HCT116 (cell line): ENCODE measurements at regions not wholly inside any gene's neighbourhood (a gene's known extent, or its start where the extent isn't known, plus 50 kb on each side); places are given as distances from the start of the nearest gene placed in this dataset.

Experiments used
- ATAC-seq: fragments of 200-7000 bp; cut with Tn5 transposase; 2 replicates; pipeline ENCODE4 v1.9.1; 2020; ENCODE audit warnings: mild to moderate bottlenecking, moderate library complexity
- BruUV-seq: library from RNA; stranded (reverse); fragments of 400-500 nt; replicated peaks from 2 replicates; lab custom pipeline; 2021; lab: Mats Ljungman, UMichigan
- CTCF ChIA-PET: fragments of 300-600 bp; sonication (Branson Sonifier 250); formaldehyde crosslinking; loops from one replicate; lab custom pipeline; 2021; ENCODE audit warnings: antibody characterized with exemption; lab: Charles Lee
- POLR2A ChIA-PET: fragments of 300-600, 350-600 bp; sonication (Branson Sonifier 250); formaldehyde crosslinking; loops from one replicate; lab custom pipeline; 2021; ENCODE audit warnings: antibody characterized with exemption; lab: Charles Lee
- RAD21 ChIA-PET, 2 experiments: fragments of 300-600 bp; sonication (Branson Sonifier 250); formaldehyde crosslinking; loops; one replicate each; lab custom pipeline; 2023; ENCODE audit warnings: low total read pairs in 2 of 2; ENCODE audit not compliant: uncharacterized antibody in 2 of 2, unreplicated experiment in 2 of 2, low non-redundant PET in 1 of 2; lab: Charles Lee
- DNase-seq: peaks from one replicate; pipeline ENCODE4 v3.0.0-alpha.2; 2010; ENCODE audit warnings: low read depth, low spot score
- H2AFZ ChIP-seq: fragments of 200-600 bp; shearing (Covaris generic), sonication (generic); 2 replicates; pipeline ENCODE4 v1.6.1; 2017; ENCODE audit warnings: low read depth, mixed run types, mixed read lengths, antibody characterized with exemption, low read length; ENCODE audit not compliant: poor library complexity, severe bottlenecking
- H3K27ac ChIP-seq: 2 replicates; pipeline ENCODE4 v1.5.1; 2012; ENCODE audit warnings: low read depth, low read length
- H3K27me3 ChIP-seq: fragments of 200-600 bp; sonication (generic); 2 replicates; pipeline ENCODE4 v1.6.1; 2016; ENCODE audit warnings: mixed run types, low read length, mixed read lengths; ENCODE audit not compliant: insufficient read depth
- H3K36me3 ChIP-seq, 2 experiments: fragments of 200-500 bp in 1 of 2; fragments of 200-600 bp in 1 of 2; sonication (Bioruptor generic) in 1 of 2; sonication (generic) in 1 of 2; 2 replicates each; pipeline versions ENCODE4 v1.5.1 to v1.6.1; 2014 to 2016; ENCODE audit warnings: low read length in 2 of 2, inconsistent platforms in 1 of 2, mixed read lengths in 1 of 2, mixed run types in 1 of 2; ENCODE audit not compliant: insufficient read depth in 2 of 2, control insufficient read depth in 1 of 2
- H3K4me1 ChIP-seq, 2 experiments: fragments of 200-600 bp in 1 of 2; sonication (generic) in 1 of 2; 2 replicates each; pipeline versions ENCODE4 v1.5.1 to v1.6.1; 2012 to 2017; ENCODE audit warnings: low read length in 2 of 2, inconsistent platforms in 1 of 2, mild to moderate bottlenecking in 1 of 2, mixed read lengths in 1 of 2, mixed run types in 1 of 2, moderate library complexity in 1 of 2; ENCODE audit not compliant: insufficient read depth in 2 of 2, control insufficient read depth in 1 of 2
- H3K4me2 ChIP-seq: fragments of 200-600 bp; sonication (generic); 2 replicates; pipeline ENCODE4 v1.6.1; 2017; ENCODE audit warnings: mixed run types, low read length, mixed read lengths
- H3K4me3 ChIP-seq, 2 experiments: fragments of 200-600 bp in 1 of 2; sonication (generic) in 1 of 2; replicated peaks in 1 of 2; 2 replicates each; pipeline ENCODE4 v1.5.1; 2011 to 2016; ENCODE audit warnings: low read length in 2 of 2, control low read depth in 1 of 2, low read depth in 1 of 2, mild to moderate bottlenecking in 1 of 2, mixed read lengths in 1 of 2, mixed run types in 1 of 2
- H3K79me2 ChIP-seq: fragments of 200-600 bp; sonication (generic); 2 replicates; pipeline ENCODE4 v1.6.1; 2017; ENCODE audit warnings: mild to moderate bottlenecking, mixed run types, low read length, moderate library complexity, mixed read lengths; ENCODE audit not compliant: insufficient read depth
- H3K9ac ChIP-seq: fragments of 200-600 bp; sonication (generic); 2 replicates; pipeline ENCODE4 v1.6.1; 2016; ENCODE audit warnings: low read length, mixed read lengths
- H3K9me2 ChIP-seq: fragments of 200-600 bp; sonication (generic), shearing (Covaris generic); 2 replicates; pipeline ENCODE4 v1.6.1; 2017; ENCODE audit warnings: mixed run types, mild to moderate bottlenecking, moderate library complexity; ENCODE audit not compliant: insufficient read depth
- H3K9me3 ChIP-seq, 2 experiments: fragments of 200-500 bp in 1 of 2; fragments of 200-600 bp in 1 of 2; sonication (Bioruptor generic) in 1 of 2; sonication (generic) in 1 of 2; 2 replicates each; pipeline ENCODE4 v1.6.1; 2014 to 2017; ENCODE audit warnings: low read length in 2 of 2, mixed read lengths in 2 of 2, inconsistent platforms in 1 of 2, low read depth in 1 of 2, mild to moderate bottlenecking in 1 of 2, mixed run types in 1 of 2, moderate library complexity in 1 of 2; ENCODE audit not compliant: control insufficient read depth in 1 of 2, insufficient read depth in 1 of 2
- H4K20me1 ChIP-seq: fragments of 200-600 bp; sonication (generic), shearing (Covaris generic); 2 replicates; pipeline ENCODE4 v1.6.1; 2017; ENCODE audit warnings: mixed run types, mild to moderate bottlenecking, moderate library complexity; ENCODE audit not compliant: insufficient read depth
- ATF3 ChIP-seq: IDR thresholded peaks from 2 replicates; pipeline ENCODE4 v1.6.1; 2012
- CEBPB ChIP-seq: IDR thresholded peaks from 2 replicates; pipeline ENCODE4 v1.6.1; 2012; ENCODE audit warnings: low read depth
- EGR1 ChIP-seq: IDR thresholded peaks from 2 replicates; pipeline ENCODE4 v1.6.1; 2012; ENCODE audit warnings: low read depth
- ELF1 ChIP-seq: IDR thresholded peaks from 2 replicates; pipeline ENCODE4 v1.6.1; 2012; ENCODE audit warnings: low read depth, borderline replicate concordance
- SP1 ChIP-seq: IDR thresholded peaks from 2 replicates; pipeline ENCODE4 v1.6.1; 2012; ENCODE audit warnings: low read depth
- SRF ChIP-seq: IDR thresholded peaks from 2 replicates; pipeline ENCODE4 v1.6.1; 2012; ENCODE audit warnings: low read depth
- intact Hi-C: fragments of 100-400 bp; cut with micrococcal nuclease; formaldehyde crosslinking; loops from 2 replicates; pipeline ENCODE4 v1.10.0; 2022
- TF ChIP-seq, protein P1 (sequence below): IDR thresholded peaks from 2 replicates; pipeline ENCODE4 v1.6.1; 2011; ENCODE audit warnings: mild to moderate bottlenecking, low read length, moderate library complexity; ENCODE audit not compliant: insufficient replicate concordance; ENCODE audit errors: extremely low read depth
- TF ChIP-seq, protein P2 (sequence below): IDR thresholded peaks from 2 replicates; pipeline ENCODE4 v1.6.1; 2012; ENCODE audit warnings: low read depth

- TF ChIP-seq, protein P1, sequence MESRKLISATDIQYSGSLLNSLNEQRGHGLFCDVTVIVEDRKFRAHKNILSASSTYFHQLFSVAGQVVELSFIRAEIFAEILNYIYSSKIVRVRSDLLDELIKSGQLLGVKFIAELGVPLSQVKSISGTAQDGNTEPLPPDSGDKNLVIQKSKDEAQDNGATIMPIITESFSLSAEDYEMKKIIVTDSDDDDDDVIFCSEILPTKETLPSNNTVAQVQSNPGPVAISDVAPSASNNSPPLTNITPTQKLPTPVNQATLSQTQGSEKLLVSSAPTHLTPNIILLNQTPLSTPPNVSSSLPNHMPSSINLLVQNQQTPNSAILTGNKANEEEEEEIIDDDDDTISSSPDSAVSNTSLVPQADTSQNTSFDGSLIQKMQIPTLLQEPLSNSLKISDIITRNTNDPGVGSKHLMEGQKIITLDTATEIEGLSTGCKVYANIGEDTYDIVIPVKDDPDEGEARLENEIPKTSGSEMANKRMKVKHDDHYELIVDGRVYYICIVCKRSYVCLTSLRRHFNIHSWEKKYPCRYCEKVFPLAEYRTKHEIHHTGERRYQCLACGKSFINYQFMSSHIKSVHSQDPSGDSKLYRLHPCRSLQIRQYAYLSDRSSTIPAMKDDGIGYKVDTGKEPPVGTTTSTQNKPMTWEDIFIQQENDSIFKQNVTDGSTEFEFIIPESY, result no peak
- no peak for TF ChIP-seq SP1
- TF ChIP-seq ELF1, result no peak
- TF ChIP-seq EGR1, result no peak
- TF ChIP-seq CEBPB, result no peak
Observed at GRCh38 chr1:25122747-25123146, 109.6 kb downstream of the SYF2 start (continued).

GRCh38 chr1:25120281-25120680, 112.0 kb downstream of the SYF2 start:
- no peak for ATAC-seq
- Histone ChIP-seq H3K79me2 (no peaks in the 10 kb centered on the region), H2AFZ (no peak overlapping the region), H3K4me3 (no peak overlapping the region)
- intact Hi-C loops, result no loop called here
- TF ChIP-seq ATF3 (no peak), CEBPB (no peak), ELF1 (no peak), SRF (no peak)
- TF ChIP-seq, protein P1, result no peak
- TF ChIP-seq, protein P2, sequence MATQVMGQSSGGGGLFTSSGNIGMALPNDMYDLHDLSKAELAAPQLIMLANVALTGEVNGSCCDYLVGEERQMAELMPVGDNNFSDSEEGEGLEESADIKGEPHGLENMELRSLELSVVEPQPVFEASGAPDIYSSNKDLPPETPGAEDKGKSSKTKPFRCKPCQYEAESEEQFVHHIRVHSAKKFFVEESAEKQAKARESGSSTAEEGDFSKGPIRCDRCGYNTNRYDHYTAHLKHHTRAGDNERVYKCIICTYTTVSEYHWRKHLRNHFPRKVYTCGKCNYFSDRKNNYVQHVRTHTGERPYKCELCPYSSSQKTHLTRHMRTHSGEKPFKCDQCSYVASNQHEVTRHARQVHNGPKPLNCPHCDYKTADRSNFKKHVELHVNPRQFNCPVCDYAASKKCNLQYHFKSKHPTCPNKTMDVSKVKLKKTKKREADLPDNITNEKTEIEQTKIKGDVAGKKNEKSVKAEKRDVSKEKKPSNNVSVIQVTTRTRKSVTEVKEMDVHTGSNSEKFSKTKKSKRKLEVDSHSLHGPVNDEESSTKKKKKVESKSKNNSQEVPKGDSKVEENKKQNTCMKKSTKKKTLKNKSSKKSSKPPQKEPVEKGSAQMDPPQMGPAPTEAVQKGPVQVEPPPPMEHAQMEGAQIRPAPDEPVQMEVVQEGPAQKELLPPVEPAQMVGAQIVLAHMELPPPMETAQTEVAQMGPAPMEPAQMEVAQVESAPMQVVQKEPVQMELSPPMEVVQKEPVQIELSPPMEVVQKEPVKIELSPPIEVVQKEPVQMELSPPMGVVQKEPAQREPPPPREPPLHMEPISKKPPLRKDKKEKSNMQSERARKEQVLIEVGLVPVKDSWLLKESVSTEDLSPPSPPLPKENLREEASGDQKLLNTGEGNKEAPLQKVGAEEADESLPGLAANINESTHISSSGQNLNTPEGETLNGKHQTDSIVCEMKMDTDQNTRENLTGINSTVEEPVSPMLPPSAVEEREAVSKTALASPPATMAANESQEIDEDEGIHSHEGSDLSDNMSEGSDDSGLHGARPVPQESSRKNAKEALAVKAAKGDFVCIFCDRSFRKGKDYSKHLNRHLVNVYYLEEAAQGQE, result no peak
- TF ChIP-seq, all 23 proteins: peak for 0
- H3K27me3 ChIP-seq, result no peaks in the 10 kb centered on the region
- H3K4me1 ChIP-seq, result peaks cover 0 to 4% of the 10 kb centered on the region in 2 experiments; a peak in 1 of 4 replicates
- no TSS peak for BruUV-seq
- POLR2A ChIA-PET, result no interaction called here
- RAD21 ChIA-PET, result no interaction called here
- no peaks in the 10 kb centered on the region for H3K36me3 ChIP-seq
- H3K9me3 ChIP-seq, result no peaks in the 10 kb centered on the region
- no peak for DNase-seq
- H3K9ac ChIP-seq, result no peak overlapping the region
- CTCF ChIA-PET, result no interaction called here
- H3K4me2 ChIP-seq, result no peak overlapping the region
- H3K27ac ChIP-seq, result no peak overlapping the region
- no peaks in the 10 kb centered on the region for H4K20me1 ChIP-seq
- no peaks in the 10 kb centered on the region for H3K9me2 ChIP-seq
